ENCODE measurements at regions not wholly inside any gene's neighbourhood (a gene's known extent, or its start where the extent isn't known, plus 50 kb on each side); places are given as distances from the start of the nearest gene placed in this dataset.

DNA sequence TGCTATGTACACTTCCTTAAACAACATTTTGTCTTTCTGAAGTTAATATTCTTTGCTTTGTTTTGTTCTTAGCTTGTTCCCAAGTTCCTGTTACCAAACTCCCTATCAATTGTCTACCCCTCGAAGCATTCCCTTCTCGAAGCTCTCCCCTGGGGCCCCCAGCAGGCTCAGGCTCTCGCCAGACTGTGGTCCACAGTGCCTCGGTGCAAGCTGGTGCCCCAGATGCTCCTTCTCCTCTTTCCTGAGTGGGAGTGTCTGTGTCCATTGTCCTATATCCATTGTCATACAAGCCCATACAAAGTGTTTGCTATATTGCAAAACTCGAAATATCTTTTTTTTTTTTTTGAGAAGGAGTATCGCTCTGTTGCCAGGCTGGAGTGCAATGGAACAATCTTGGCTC lies 51.7 kb upstream of the RTL6 start:
- DNase-seq: no peak

DNA sequence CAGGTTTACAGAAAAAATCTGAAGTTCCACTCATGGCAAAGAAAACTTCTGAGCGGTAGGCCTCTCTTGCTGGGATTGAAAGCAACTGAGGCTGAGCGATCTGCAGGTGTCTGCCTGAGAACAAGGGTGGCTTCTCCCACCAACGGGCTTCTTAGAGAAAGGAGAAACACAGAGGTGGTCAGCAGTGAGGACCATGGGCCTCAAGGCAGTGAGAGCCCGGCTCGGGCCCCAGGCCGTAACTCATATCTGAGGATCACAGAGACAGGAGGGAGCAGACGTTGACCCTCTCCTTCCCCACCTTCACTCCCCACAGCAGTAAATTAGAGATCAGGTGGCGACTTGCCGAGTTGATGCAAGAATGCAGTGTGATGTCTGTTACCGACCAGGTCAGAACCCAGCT lies 50.9 kb upstream of the RTL6 start:
- no peak for DNase-seq

Measured in CD4-positive, alpha-beta T cell treated with Interferon gamma for 1 hour (primary cell).